ENCODE measurements at regions not wholly inside any gene's neighbourhood (a gene's known extent, or its start where the extent isn't known, plus 50 kb on each side); places are given as distances from the start of the nearest gene placed in this dataset.

- no peaks in the 10 kb centered on the region for H3K23me2 ChIP-seq (ENCODE audit: insufficient read length, low read depth, low read length, poor library complexity, severe bottlenecking)
- no CpG with 5 or more reads among the region's 3 CpGs for WGBS (ENCODE audit: extremely low coverage, insufficient read length, low lambda C conversion rate)
- Mint-ChIP-seq H3K4me1 (peaks cover 6 to 14% of the 10 kb centered on the region in 2 experiments), H3K27ac (no peak overlapping the region), H3K27me3 (ENCODE audit: low read depth) (no peaks in the 10 kb centered on the region; the same call in 1 of the 2 replicates), H3K4me3 (no peak overlapping the region), H3K9me3 (no peaks in the 10 kb centered on the region), H3K36me3 (ENCODE audit: insufficient read depth in 1 of 3, low read depth in 3 of 3) (no peaks in the 10 kb centered on the region)
- no peak overlapping the region for H3T11ph ChIP-seq (ENCODE audit: low read length)
- no peak overlapping the region for H4K5ac ChIP-seq (ENCODE audit: insufficient read length, low read depth, low read length)
- no peak overlapping the region for H3K14ac ChIP-seq (ENCODE audit: insufficient read depth, low read length)
- no peaks in the 10 kb centered on the region for H3K27me3 ChIP-seq (ENCODE audit: insufficient read depth, low read length)
- no peaks in the 10 kb centered on the region for H3K79me1 ChIP-seq (ENCODE audit: insufficient read depth, low read depth, low read length, poor library complexity, severe bottlenecking)
- no peak overlapping the region for H3K23ac ChIP-seq (ENCODE audit: insufficient read length, low read depth, low read length)
- H2AK5ac ChIP-seq (ENCODE audit: insufficient read length, low read length) = no peak overlapping the region
- H4K91ac ChIP-seq (ENCODE audit: insufficient read length, low read depth, low read length) = no peak overlapping the region
- no peaks in the 10 kb centered on the region; the same call in 1 of the 2 replicates for H3K4me1 ChIP-seq (ENCODE audit: insufficient read depth, low read length)
- H2AFZ ChIP-seq (ENCODE audit: low read length) = no peak overlapping the region
- H4K20me1 ChIP-seq (ENCODE audit: control insufficient read depth, insufficient read depth, insufficient read length) = no peaks in the 10 kb centered on the region
- H3K9me3 ChIP-seq (ENCODE audit: control insufficient read depth, low read depth, low read length) = no peaks in the 10 kb centered on the region
- H3K4ac ChIP-seq (ENCODE audit: low read depth, low read length) = no peak overlapping the region
- H3K18ac ChIP-seq (ENCODE audit: insufficient read length, low read depth, low read length) = no peak overlapping the region
- no peak for TF ChIP-seq CTCF (conservative IDR thresholded peaks at IDR 0.05)
- H3K4me2 ChIP-seq (ENCODE audit: insufficient read depth, insufficient read length, low read length) = no peak overlapping the region
- no peak overlapping the region for H2BK20ac ChIP-seq (ENCODE audit: low read depth, low read length, poor library complexity, severe bottlenecking)
- H2BK15ac ChIP-seq (ENCODE audit: low read depth, low read length) = no peak overlapping the region
- no peak overlapping the region for H2BK120ac ChIP-seq (ENCODE audit: low read depth, low read length, poor library complexity, severe bottlenecking)
- no peak overlapping the region for H3K9ac ChIP-seq (ENCODE audit: extremely low read depth, insufficient read length, low read length)
- no peak overlapping the region for H3K27ac ChIP-seq (ENCODE audit: insufficient read length, low read depth, low read length)
- H3K79me2 ChIP-seq (ENCODE audit: insufficient read depth, low read length) = no peaks in the 10 kb centered on the region
- no peak overlapping the region for H4K8ac ChIP-seq (replicated peaks; ENCODE audit: insufficient read length, low read depth, low read length)
- no peak overlapping the region for H2BK5ac ChIP-seq (ENCODE audit: insufficient read length, low read length)
- no peak overlapping the region for H2BK12ac ChIP-seq (ENCODE audit: insufficient read length, low read depth, low read length)
- no peak overlapping the region for H3K56ac ChIP-seq (ENCODE audit: insufficient read length, low read depth, low read length)
- no peak for DNase-seq
Measured at GRCh38 chr4:164503874-164504273, 250.1 kb upstream of the SMIM31 start.
